ENCODE measurements at regions not wholly inside any gene's neighbourhood (a gene's known extent, or its start where the extent isn't known, plus 50 kb on each side); places are given as distances from the start of the nearest gene placed in this dataset.

- TF ChIP-seq CTCF (conservative IDR thresholded peaks at IDR 0.05): no peak
- TF ChIP-seq ZFX (IDR thresholded peaks at IDR 0.05): no peak
These were observed 135.8 kb upstream of the AFDN start for GRCh38 chr6:167690931-167691330.
